Large intestine (tissue), 3 donors: ENCODE measurements at regions not wholly inside any gene's neighbourhood (a gene's known extent, or its start where the extent isn't known, plus 50 kb on each side); places are given as distances from the start of the nearest gene placed in this dataset.

Source experiments
- DNase-seq, 2 donors: peaks; one replicate each; pipeline versions ENCODE4 v3.0.0 to v3.0.0-alpha.2; 2013
- H3K27ac ChIP-seq: one replicate; pipeline ENCODE4 v1.5.1; 2013; ENCODE audit warnings: low read length
- H3K27me3 ChIP-seq: 2 replicates; pipeline ENCODE4 v1.6.1; 2013; ENCODE audit warnings: low read length; ENCODE audit not compliant: control insufficient read depth, insufficient read depth
- H3K36me3 ChIP-seq: 2 replicates; pipeline ENCODE4 v1.6.1; 2013; ENCODE audit warnings: low read length; ENCODE audit not compliant: control insufficient read depth, insufficient read depth
- H3K4me1 ChIP-seq: one replicate; pipeline ENCODE4 v1.6.1; 2013; ENCODE audit warnings: low read length; ENCODE audit not compliant: control insufficient read depth, insufficient read depth
- H3K4me3 ChIP-seq: one replicate; pipeline ENCODE4 v1.5.1; 2013; ENCODE audit warnings: low read length
- H3K9me3 ChIP-seq: one replicate; pipeline ENCODE4 v1.6.1; 2013; ENCODE audit warnings: mild to moderate bottlenecking, low read depth, low read length, moderate library complexity; ENCODE audit not compliant: control insufficient read depth
- WGBS: methylation state at CpG from one replicate; pipeline ENCODE4 v1.1.5; 2013; ENCODE audit warnings: low lambda C conversion rate; ENCODE audit not compliant: insufficient coverage; 5-methylcytosine and 5-hydroxymethylcytosine counted together

DNA sequence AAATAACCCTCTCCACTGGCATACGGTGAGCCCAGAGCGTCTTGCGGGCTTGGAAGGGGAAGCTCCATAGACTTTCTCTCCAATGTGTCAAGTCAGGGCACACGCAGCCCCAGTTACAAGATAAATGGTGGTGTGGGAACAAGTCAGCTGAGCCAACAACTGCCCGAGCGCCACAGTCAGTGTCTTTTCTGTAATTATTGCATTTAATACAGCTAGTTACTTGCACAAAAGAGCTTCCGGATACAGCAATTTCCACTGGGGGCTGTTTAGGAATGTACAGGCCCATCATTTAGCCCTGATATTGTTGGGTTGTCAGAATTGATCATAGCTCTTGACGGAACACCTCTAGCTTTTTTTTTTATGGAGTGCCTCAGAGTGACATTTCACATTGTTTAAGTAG is 193.5 kb upstream of the SP8 start:
- Histone ChIP-seq H3K27me3 (no peaks in the 10 kb centered on the region), H3K4me1 (no peaks in the 10 kb centered on the region), H3K4me3 (no peak overlapping the region), H3K9me3 (no peaks in the 10 kb centered on the region), H3K36me3 (no peaks in the 10 kb centered on the region), H3K27ac (no peak overlapping the region)
- no peak for DNase-seq
- WGBS: no CpG with 5 or more reads among the region's 8 CpGs

- H3K4me3 ChIP-seq: no peak overlapping the region
- WGBS: 89% methylated on average over 3 of the region's 7 CpGs
- H3K27ac ChIP-seq: no peak overlapping the region
- no peaks in the 10 kb centered on the region for H3K36me3 ChIP-seq
- no peaks in the 10 kb centered on the region for H3K9me3 ChIP-seq
- no peaks in the 10 kb centered on the region for H3K27me3 ChIP-seq
- DNase-seq: no peak
- no peaks in the 10 kb centered on the region for H3K4me1 ChIP-seq
Measured at GRCh38 chr7:20980668-20981264, 194.1 kb upstream of the SP8 start.

DNA sequence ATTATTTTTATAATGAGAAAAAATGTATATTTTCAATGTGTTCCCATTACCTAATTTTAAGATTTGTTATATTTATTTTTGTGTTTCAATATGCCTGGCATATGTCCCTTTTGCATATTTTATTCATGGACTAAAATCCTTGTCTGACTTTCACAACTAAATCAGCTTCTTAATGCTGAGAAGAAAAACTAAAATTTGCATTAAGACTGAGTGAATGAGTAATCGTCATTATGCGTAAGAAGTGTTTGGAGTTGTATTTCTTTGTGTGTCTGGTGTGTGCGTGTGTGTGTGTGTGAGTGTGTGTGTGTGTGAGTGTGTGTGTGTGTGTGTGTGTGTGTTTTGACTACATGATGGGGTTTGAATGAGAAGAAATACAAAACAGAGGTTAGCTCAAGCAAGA is 201.7 kb upstream of the SP8 start:
- DNase-seq: no peak
- no peak overlapping the region for H3K27ac ChIP-seq
- no peaks in the 10 kb centered on the region for H3K36me3 ChIP-seq
- H3K4me3 ChIP-seq: no peak overlapping the region
- no peaks in the 10 kb centered on the region for H3K4me1 ChIP-seq
- H3K9me3 ChIP-seq: no peaks in the 10 kb centered on the region
- WGBS: no CpG with 5 or more reads among the region's 3 CpGs
- H3K27me3 ChIP-seq: no peaks in the 10 kb centered on the region

GRCh38 chr7:20991544-20991943 is 204.9 kb upstream of the SP8 start:
- Histone ChIP-seq H3K4me1 (no peaks in the 10 kb centered on the region), H3K27me3 (no peaks in the 10 kb centered on the region), H3K27ac (no peak overlapping the region)

GRCh38 chr7:20993693-20994092 is 207.0 kb upstream of the SP8 start:
- H3K9me3 ChIP-seq: no peaks in the 10 kb centered on the region
- 83% methylated on average over 1 of the region's 1 CpG for WGBS
- H3K27ac ChIP-seq: no peak overlapping the region
- no peaks in the 10 kb centered on the region for H3K4me1 ChIP-seq
- no peaks in the 10 kb centered on the region for H3K36me3 ChIP-seq
- no peak for DNase-seq
- no peaks in the 10 kb centered on the region for H3K27me3 ChIP-seq
- H3K4me3 ChIP-seq: no peak overlapping the region

More at GRCh38 chr7:20991544-20991943, 204.9 kb upstream of the SP8 start:
- Histone ChIP-seq H3K36me3 (no peaks in the 10 kb centered on the region), H3K9me3 (no peaks in the 10 kb centered on the region), H3K4me3 (no peak overlapping the region)
- DNase-seq: no peak

- H3K4me1 ChIP-seq: no peaks in the 10 kb centered on the region
- WGBS: no CpG with 5 or more reads among the region's 1 CpG
- no peak for DNase-seq
Measured at GRCh38 chr7:20998309-20998708, 211.6 kb upstream of the SP8 start.

GRCh38 chr7:21011153-21011552 is 224.5 kb upstream of the SP8 start:
- H3K27me3 ChIP-seq: no peaks in the 10 kb centered on the region
- no peaks in the 10 kb centered on the region for H3K9me3 ChIP-seq
- no peaks in the 10 kb centered on the region for H3K4me1 ChIP-seq
- WGBS: 80% methylated on average over 1 of the region's 4 CpGs
- DNase-seq: no peak
- no peak overlapping the region for H3K27ac ChIP-seq
- H3K4me3 ChIP-seq: no peak overlapping the region
- H3K36me3 ChIP-seq: no peaks in the 10 kb centered on the region

More at GRCh38 chr7:20998309-20998708, 211.6 kb upstream of the SP8 start:
- Histone ChIP-seq H3K36me3 (no peaks in the 10 kb centered on the region), H3K9me3 (no peaks in the 10 kb centered on the region), H3K27me3 (no peaks in the 10 kb centered on the region), H3K4me3 (no peak overlapping the region), H3K27ac (no peak overlapping the region)

DNA sequence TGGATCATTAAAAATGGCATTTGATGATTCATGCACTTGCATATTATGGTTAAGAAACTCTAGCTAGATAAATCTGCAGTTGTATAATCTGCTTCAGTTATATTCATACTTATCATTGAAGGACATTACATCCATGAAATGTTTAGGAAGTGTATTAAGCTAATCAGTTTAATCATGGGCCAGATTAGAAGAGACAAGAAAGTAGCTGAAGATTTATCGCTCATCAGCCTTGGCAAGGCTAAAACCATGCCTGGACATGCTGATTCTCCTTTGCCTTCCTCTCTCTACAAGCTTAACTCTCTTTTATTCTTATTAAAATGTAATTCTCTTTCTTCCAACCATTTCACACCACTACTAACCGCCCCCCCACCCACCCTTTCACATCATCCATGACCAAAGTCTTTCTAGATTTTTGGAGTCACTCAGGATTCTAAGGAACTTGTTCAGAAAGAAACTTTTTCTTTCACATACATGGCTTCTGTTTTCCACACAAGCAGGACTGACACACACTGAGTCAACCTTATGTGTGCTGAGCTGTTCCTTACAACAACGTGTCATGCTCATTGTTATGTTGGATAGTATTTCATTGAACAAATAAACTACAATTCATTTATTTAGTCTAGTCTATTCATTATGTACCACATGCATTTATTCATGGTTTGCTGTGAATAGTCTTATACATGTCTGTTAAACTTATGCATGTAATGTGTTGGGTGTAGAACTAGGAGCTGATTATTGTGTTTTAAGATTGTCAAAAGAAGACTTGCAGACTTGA is 227.3 kb upstream of the SP8 start:
- 80% methylated on average over 1 of the region's 3 CpGs for WGBS
- H3K4me3 ChIP-seq: no peak overlapping the region
- no peaks in the 10 kb centered on the region for H3K36me3 ChIP-seq
- H3K27ac ChIP-seq: no peak overlapping the region
- H3K9me3 ChIP-seq: no peaks in the 10 kb centered on the region
- H3K4me1 ChIP-seq: no peaks in the 10 kb centered on the region
- DNase-seq: no peak
- H3K27me3 ChIP-seq: no peaks in the 10 kb centered on the region

DNA sequence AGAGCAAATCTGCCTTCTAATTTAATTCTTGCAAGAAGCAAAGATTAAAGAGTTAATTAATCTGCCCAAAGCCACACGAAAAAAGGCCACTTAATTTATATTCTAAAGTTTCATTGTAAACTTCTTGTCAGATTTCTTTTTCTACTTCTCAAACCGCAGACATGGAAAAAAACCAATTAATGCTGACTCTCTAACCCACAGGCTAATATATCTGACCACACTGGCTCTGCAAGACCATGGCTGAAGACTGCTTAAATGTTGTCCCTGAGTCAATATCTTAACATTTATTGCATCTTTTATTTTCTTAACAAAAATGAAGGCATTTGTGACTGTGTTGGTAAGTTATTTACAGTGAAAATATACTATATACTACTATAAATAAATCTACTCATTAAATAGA is 234.0 kb upstream of the SP8 start:
- Histone ChIP-seq H3K4me1 (no peaks in the 10 kb centered on the region), H3K27ac (no peak overlapping the region), H3K9me3 (no peaks in the 10 kb centered on the region), H3K36me3 (no peaks in the 10 kb centered on the region), H3K4me3 (no peak overlapping the region), H3K27me3 (peaks cover 9% of the 10 kb centered on the region)
- no peak for DNase-seq
- WGBS: 88% methylated on average over 1 of the region's 2 CpGs

- H3K27me3 ChIP-seq: peaks cover 16% of the 10 kb centered on the region
- no CpG with 5 or more reads among the region's 6 CpGs for WGBS
- H3K9me3 ChIP-seq: no peaks in the 10 kb centered on the region
- H3K4me3 ChIP-seq: no peak overlapping the region
- H3K36me3 ChIP-seq: no peaks in the 10 kb centered on the region
- no peak overlapping the region for H3K27ac ChIP-seq
- no peak for DNase-seq
- H3K4me1 ChIP-seq: no peaks in the 10 kb centered on the region
Measured at GRCh38 chr7:21023841-21024484, 237.3 kb upstream of the SP8 start.
